GM19324 (cell line): ENCODE measurements at regions not wholly inside any gene's neighbourhood (a gene's known extent, or its start where the extent isn't known, plus 50 kb on each side); places are given as distances from the start of the nearest gene placed in this dataset.
"Not testable (repeated sequence)": the region's sequence is repeated elsewhere in the genome, so short reads cannot be mapped to it uniquely, and the experiment has no call there.

Source experiments
- ATAC-seq: cut with Tn5 transposase; IDR thresholded peaks from one replicate; pipeline ENCODE4 v1.9.1; 2021; ENCODE audit warnings: mild to moderate bottlenecking, moderate library complexity; ENCODE audit not compliant: unreplicated experiment, low FRiP score

DNA sequence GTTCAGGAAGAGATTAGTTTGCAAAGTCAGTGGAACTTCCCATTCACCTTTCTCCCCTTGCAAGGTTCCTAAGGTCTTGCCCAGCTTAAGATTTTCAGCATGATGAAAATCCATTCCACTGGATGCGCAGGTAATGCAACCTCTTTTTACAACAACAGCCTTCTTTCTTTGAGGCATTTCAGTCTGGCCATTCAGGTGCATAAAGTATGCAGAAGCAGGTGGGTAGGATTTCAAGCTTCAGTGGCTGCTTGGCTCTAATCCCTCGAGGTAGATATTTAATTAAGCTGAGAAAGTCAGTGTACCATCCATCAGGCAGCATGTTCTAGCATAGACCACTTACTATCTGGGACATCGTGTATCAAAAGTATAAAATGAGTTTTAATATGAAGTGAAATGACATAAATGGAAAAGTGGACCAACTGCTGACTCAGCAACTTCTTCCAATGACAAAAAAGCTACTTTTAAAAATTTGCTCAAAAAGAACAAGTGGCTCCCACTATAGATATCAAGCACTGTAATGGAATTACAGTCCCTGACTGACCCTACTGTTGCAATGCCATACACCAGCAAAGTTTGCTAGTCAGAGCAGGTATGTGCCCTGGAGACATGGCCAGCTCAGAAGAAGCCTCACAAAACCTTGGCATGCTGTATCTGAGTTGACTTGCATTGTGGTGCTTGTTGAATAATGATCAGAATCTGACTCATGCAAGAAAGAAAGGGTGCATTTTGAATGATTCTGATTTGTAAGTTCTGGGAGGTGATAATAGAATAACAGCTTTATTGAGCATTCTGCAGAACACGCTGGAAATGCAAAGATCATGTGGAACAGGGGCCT is 459.9 kb upstream of the MCTP2 start:
- no peak for ATAC-seq

DNA sequence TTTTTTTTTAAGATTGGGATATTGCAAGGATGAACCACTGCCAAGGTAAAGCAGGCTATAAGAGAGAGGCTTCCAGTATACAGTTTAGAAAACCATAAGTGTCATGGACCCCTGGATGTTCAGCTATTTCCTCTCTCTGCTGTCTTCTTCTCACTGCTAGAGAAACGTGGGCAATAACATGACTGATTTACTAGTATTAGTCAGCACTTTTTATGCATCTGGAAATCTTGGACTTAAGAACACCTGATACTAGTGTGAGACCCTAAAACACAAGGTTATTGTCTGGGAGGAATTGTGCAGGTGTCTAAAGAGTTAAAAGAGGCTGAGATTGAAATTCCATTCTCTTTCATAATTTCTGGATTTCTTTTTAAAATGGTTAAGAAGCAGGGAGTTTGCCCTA is 460.6 kb upstream of the MCTP2 start:
- no peak for ATAC-seq

DNA sequence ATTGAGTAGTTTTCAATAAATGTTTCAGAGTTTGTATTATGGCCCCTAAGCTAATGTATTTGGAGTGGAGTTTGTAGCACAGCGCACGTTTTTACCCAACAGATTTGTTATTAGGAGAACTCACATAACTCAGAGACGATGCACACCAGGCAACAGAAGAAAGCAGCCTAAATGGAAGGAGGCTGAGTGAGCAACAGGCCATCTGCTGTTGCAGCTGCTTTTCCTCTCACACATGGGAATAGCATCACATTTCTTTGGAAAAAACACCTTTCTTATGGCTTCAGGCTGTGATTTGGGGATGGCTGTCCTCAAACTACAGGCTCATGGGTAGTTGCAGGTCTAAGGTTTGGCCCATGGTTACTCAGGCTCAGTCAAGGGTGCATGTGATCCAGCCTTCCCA is 469.3 kb upstream of the MCTP2 start:
- no peak for ATAC-seq

DNA sequence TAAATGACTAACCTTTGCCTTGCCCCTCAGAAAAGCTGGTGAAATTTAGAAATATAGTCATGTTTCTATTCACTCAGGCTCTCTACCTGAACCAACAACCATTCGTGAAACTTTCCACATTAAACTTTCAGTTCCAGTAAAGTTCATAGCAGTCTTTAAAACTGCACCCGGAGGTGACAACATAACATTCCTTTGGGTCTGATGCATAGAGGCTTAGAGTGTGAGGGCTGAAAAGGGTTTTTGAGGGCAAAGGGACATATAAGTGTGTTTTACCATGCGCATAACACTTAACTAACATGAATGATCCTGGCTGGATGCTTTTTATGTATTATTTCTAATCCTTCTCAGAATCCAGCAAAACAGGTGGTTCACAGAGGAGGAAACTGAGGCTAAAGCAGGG is 471.7 kb upstream of the MCTP2 start:
- ATAC-seq = no peak

DNA sequence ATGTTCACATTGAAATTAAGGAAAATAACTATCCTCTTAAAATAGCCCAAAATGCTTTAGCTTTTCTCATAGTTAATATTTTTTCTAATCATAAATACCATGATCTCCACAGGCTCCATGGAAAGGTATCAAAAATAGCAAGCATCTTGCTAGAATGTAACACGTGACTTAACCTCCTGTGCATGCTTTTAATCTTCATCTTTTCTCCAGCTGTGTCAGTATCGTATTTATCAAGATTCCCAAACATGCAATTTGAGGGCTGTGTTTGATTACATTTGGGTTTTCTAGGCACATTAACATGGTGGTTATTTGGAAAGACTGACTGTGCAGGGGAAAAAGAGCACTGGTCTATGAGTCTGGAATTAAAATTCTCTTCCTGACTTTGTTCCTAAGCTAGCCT is 472.5 kb upstream of the MCTP2 start:
- ATAC-seq = no peak

DNA sequence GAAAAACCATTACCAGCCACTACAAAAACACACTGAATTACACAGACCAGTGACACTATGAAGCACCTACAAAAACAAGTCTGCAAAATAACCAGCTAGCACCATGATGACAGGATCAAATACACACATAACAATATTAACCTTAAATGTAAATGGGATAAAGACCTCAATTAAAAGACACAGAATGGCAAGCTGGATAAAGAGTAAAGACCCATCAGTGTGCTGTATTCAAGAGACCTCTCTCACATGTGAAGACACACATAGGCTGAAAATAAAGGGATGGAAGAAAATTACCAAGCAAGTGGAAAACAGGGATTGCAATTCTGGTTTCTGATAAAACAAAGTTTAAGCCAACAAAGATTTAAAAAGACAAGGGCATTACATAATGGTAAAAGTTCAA is 482.7 kb upstream of the MCTP2 start:
- ATAC-seq = no peak

DNA sequence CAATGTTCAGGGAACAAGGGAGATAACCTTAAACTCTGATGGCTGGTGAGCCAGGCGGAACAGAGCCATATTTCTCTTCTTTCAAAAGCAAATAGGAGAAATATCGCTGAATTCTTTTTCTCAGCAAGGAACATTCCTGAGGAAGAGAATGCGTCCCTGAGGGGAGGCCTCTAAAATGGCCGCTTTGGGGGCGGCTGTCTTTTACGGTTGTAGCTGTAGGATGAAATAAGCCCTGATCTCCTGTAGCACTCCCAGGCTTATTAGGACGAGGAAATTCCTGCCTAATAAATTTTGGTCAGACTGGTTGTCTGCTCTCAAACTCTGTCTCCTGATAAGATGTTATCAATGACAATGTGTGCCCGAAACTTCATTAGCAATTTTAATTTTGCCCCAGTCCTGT is 496.4 kb upstream of the MCTP2 start:
- not testable (repeated sequence) for ATAC-seq

DNA sequence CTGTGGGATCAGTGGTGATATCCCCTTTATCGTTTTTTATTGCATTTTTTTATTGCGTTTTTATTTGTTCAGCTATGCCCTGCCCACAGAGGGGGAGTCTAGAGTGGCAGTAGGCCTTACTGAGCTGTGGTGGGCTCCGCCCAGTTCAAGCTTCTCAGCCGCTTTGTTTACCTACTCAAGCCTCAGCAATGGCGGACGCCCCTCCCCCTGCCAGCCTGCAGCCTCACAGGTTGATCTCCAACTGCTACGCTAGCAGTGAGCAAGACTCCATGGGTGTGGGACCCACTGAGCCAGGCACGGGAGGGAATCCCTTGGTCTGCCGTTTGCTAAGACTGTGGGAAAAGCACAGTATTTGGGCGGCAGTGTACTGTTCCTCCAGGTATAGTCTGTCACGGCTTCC is 500.6 kb upstream of the MCTP2 start:
- no peak for ATAC-seq

DNA sequence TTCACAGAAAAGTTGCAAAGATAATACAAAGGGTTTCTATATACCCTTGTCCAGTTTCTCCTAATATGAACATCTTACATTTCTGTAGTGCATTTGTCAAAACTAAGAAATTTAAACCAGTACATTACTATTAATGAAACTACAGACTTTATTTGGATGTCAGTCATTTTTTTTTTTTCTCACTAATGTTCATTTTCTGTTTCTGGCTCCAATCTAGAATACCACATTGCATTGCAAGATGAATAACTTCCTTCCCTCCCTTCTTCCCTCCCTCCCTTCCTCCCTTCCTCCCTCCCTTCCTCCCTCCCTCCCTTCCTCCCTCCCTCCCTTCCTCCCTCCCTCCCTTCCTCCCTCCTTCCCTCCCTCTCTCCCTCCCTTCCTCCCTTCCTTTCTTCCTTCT is 509.2 kb upstream of the MCTP2 start:
- ATAC-seq = no peak

DNA sequence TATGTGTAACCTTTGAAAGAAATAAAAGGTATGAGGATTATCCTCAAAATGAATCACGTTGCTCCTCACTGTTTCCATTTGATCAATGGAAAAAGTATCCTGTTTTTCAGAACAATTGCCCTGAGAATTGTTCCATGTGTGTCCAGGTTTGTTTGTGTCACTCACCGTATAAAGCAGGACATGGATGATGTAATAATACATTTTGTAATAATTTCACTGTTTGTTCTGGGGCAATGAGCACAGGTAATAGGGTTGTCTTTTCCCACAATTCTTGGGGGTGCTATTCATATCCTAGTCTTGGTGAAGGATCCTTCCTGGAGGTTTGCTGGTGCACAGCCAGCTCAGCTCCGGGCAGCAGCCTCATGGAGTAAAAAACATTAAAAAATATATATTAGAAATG is 510.8 kb upstream of the MCTP2 start:
- ATAC-seq = no peak

DNA sequence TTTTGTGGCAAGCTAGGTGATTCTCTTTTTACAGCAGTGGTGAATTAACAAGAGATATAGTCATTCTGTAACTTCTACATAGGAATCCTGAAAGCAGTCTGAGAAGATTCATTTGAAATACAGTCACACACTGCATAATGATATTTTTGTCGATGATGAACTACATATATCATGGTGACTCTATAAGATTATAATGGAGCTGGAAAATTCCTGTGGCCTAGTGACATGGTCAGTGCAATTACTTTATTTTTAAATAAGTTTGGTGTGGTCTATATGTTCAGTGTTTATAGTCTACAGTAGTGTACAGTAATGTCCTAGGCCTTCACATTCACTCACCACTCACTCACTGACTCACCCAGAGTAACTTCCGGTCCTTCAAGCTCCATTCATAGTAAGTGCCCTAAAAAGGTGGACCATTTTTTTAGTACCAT is 511.4 kb upstream of the MCTP2 start:
- no peak for ATAC-seq

DNA sequence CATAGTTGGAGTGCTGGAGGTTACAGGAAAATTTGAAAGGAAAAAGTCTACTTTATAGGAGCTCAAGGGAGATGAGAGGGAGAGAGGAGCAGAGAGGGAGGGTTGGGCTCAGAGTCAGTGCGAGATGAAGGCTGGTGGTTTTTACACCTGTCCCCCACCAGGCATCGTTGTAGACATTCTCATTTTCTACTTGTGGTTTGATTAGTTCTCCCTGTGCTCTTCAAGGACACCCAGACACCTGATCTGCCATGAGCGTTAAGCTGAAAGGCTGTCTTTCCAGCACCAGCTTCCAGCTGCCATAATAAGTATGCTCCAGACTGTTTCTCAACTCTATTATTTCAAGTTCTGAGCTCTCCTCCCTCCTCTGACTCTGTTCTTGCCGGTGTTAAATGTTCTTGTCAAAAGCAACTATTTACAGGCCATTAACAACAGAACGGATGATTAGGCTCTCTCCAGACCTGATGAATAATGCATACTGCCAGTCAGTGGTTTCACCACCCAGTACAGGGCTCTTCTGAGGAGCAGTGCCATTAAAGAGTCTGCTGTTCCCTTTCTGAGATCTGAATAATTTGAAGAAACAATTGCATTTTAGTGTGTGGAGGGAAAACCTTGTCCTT is 514.6 kb upstream of the MCTP2 start:
- ATAC-seq = no peak

DNA sequence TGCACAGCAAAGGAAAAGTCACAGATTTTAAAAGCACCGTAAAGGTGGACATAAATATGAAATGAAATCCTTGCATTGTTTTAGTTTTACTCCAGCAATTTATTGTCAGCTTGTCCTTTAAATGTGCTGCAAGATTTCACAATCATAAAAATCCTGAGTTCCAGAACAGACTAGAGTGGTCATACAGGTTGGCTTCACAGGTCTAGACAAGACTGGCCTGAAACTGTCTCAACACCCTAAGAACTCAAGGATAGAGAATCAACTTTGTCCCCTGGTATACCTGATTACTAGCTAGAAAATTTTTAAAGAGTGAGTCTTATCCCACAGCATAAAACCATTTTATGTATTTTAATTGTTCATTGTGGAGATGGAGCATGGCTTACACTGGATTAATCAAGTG is 521.7 kb upstream of the MCTP2 start:
- ATAC-seq = no peak

DNA sequence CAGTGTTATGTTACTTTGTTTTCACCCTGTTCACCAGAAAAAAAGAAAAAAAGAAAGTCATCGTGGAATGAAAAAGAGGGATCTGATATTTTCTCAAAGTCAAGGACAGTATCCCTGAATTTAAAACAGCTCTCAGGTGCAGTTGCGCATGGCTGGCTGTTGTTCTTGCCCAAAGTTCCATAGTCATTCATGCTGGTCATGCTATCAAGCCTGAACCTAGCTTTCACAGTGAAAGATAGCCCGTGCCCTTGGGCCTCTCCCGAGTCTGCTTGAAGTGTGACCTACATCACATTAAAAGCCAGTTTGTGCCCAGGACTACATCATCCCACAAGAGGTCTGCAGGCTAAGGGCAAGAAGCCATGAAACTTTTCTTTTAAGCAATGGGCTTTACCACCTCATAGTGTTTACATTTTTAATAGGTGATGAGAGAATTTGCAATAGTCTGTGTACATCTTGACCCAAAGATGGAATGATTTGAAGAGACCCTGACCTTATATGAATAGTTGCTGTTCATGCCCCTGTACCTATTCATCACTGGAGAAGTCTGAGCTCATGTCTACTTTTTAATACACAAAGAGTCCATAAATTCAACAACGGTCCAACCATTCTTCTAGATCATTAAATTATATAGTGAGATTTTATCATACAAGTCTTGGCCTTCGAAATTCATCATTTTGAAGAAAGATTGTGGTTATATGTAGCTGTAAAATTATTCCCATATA is 522.5 kb upstream of the MCTP2 start:
- ATAC-seq = no peak

DNA sequence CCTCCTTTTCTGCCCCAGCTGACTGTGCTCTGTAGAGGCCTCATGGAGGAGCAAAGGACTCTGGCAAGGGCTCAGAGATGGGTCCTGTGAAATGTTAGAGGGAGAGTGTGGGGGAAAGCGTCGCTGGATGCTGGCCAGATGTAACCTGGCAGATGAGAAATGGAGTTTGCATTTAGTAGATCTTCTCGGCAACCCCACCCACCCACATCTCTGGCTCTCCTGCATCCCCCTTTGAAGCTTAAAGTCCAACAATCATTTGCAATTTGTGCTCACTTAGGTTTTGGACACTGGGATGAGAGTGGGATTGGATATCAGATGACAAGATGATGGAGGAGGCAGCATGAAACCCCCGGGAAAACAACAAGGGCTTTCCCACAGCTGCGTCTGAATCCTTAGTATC is 523.6 kb upstream of the MCTP2 start:
- ATAC-seq = no peak

DNA sequence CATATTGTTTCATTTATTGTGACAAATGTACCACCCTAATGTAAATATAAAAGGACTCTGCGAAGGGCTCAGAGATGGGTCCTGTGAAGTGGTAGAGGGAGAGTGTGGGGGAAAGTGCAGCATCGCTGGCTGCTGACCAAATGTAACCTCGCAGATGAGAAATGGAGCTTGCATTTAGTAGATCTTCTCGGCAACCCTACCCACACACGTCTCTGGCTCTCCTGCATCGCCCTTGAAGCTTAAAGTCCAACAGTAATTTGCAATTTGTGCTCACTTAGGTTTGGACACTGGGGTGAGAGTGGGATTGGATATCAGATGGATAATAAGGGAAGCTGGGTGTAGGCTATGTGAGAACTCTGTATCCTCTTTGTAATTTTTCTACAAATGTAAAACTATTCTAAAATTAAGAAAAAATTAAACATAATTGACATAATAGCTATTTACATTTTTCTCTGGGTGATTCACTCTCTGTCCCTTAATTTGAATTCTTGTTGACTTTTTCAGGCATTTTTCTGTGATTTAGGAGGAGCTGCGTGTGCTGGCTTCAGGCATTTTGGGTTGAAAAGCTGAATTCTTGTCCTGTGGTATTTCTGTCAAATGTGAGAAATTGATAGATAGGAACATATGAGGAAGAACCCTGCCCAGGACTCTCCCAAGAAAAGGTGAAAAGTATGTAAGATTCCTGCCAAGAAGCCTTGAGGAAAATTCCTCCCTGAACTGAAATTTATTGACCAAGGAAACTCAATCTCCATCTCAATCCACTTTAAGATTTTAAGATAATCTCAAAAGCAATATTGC is 524.7 kb upstream of the MCTP2 start:
- no peak for ATAC-seq

DNA sequence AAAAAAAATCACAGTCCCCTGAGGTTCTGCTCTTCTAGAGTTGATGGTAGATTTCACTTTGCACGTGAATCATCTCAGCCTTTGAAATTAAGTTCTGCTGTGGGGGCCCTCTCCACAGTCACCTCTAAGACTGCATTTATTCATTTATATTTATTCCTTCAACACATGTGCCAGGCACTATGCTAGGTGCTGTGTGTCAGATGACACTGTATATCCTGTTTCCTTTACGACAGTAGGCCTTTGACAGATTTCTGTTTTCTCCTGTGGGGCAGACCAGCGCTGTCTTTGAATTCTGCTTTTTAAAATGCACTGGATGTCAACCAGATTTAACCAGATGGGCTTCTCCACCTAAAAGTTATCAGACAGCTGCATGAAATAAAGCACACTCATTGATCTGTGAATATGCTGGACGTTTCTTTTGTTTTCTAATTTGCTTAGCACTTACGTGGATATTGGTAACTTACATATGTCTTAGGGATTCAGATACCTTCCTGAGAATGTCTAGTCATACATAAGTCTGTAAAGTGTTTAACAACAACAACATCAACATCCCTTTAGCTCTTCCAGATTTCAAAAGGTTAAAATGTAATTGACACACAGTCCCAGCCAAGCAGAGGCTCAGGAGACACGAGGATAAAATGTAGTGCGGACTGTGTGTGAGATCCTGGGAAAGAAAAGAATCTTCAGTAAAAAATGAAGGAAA is 525.5 kb upstream of the MCTP2 start:
- no peak for ATAC-seq

DNA sequence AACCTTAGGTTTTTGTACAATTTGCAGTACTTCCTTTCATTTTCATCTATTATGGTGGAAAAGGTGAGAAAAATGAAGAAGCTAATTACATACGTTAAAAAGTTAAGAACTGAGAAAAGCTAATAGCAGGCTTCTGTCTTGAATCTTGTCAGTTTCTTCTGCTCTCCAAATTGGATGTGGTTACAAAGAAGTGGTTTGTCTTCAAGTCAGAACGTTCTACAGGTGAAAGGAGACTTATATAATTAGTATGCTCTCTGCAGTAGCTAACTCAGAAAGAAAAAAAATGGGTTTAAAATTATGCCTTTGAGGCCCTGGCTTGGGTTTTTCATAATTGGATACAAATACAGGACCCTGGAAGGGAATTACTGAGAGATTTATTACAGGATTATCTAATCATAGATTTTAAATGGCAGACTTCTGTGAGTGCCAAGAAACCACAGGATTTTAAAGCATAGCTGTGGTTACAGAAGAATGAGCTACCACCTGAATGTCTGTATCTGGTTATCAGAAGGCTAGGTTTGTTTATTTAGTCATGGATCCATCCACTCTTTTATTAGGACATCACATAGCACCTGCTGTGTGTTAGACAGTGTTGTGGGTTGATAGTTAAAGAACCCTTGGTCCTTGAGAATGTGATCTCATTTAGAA is 528.1 kb upstream of the MCTP2 start:
- no peak for ATAC-seq

DNA sequence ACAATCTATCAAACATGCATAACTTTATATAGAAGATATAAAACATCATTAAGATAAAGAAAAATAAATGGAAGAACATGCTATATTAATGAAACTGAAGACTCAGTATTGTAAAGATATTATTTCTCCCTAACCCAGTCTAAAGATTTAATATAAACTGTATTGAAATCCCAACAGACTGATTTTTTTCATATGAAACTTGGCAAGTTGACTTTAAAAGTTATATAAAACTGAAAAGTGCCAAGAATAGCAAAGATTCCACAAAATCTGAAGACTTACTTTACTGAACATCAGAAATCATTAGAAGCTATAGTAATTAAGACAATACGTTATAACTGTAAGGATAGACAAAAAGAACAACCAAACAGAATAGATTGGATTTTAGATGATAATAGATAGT is 531.3 kb upstream of the MCTP2 start:
- ATAC-seq = no peak

DNA sequence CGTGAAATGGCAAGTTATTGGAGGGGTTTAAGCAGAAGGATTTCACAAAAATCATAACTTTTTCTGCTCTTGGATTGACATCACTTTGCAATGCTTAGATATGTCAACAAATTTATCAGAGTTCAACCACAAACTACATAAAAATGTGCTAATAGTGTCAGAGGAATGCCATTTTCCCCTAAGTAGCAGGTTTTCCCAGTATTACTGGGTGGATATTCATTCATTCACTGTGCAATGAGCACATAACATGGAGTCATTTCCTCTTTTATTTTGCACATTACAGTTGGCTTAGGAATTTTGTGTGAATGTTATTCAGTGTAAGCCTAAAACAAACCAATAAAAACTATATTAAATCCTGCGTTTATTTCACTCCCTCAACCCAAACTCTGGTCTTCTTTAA is 537.3 kb upstream of the MCTP2 start:
- no peak for ATAC-seq
